GM19468 (cell line): ENCODE measurements at regions not wholly inside any gene's neighbourhood (a gene's known extent, or its start where the extent isn't known, plus 50 kb on each side); places are given as distances from the start of the nearest gene placed in this dataset.
"Not testable (repeated sequence)": the region's sequence is repeated elsewhere in the genome, so short reads cannot be mapped to it uniquely, and the experiment has no call there.

Experiments used
- ATAC-seq: cut with Tn5 transposase; IDR thresholded peaks from one replicate; pipeline ENCODE4 v1.9.1; 2021; ENCODE audit warnings: mild to moderate bottlenecking, moderate library complexity, moderate number of reproducible peaks; ENCODE audit not compliant: unreplicated experiment; ENCODE audit errors: extremely low read depth

DNA sequence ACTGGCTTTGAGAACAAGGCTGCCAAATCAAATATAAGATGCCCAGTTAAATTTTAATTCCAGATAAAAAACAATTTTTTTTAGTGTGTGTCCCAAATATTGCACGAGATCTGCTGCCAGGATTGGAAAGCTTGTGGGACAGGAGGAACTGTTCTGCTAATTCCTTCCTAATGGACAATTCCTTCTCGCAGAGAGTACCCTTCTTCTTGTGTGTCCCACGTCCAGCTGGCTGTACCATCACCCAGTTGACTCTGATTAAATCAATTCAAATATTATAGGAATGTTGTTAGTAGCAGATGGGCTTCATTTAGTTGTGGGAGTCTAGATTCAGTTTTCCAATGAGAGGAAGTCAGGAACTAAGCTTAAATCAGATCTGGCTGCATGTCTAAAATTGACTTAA, 347.9 kb upstream of the ATP10A start:
- ATAC-seq: no peak

DNA sequence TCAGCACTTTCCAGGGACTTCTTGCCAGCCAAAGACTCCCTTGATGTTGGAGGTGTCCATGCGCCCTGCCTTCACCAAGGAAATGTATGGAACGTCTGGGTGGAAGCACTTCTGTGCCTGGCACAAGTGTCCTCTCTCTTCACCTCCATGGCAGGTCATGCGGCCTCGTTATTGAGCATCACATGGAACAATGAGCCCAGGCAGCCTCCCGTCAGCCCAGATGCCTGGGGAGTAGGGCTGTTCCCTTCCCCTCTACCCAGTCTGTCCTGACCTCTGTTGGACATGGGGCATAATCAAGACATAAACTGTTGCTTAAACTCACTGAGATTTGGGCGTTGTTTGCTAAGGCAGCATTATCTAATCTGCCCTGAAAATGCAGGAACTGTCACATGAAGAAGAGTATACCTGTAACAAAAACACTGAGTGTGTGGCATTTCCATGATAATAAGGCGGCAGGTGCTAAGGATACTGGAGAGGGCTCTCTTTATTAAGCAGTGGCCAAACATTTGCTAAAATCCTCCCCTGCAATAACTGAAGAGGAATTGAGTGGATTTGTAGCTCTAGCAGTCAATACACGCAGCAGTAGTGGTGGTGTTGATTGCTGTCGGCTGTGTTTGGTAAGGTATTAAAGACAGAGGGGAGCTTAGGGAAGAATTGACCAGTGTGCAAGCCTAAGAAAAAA, 338.2 kb upstream of the ATP10A start:
- ATAC-seq: no peak

DNA sequence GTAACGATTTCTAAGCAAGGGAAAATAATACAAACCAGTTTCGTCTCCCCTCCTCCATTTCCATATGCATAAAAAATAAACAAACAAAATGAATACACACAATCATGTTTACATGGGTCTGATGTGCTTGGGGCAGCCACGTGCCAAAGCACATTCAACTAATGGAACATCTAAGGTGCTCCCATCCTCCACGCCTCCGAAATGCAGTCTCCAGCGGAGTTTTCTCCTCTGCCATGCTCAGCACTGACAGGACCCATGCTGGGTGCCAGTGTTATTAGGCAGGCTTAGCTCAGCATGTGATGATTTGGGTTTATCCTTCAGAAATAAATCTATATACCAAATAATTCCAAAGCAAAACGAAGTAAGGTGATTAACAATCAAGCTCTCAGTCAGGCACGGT, 337.3 kb upstream of the ATP10A start:
- no peak for ATAC-seq

DNA sequence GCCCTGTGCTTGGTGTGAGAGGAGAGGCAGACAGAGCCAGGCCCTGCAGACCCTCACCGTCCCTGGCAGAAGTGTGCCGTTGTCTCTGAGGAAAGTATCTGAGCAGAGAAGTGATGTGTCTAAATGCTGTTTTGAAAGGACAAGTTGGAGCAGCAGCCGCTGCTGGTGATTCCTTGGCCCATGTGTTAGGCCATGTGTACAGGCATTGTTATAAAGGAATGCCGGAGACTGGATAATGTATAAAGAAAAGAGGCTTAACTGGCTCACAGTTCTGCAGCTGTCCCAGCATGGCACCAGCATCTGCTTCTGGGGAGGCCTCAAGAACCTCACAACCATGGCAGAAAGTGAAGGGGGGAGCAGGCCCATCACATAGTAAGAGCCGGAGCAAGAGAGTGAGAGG, 334.6 kb upstream of the ATP10A start:
- no peak for ATAC-seq

DNA sequence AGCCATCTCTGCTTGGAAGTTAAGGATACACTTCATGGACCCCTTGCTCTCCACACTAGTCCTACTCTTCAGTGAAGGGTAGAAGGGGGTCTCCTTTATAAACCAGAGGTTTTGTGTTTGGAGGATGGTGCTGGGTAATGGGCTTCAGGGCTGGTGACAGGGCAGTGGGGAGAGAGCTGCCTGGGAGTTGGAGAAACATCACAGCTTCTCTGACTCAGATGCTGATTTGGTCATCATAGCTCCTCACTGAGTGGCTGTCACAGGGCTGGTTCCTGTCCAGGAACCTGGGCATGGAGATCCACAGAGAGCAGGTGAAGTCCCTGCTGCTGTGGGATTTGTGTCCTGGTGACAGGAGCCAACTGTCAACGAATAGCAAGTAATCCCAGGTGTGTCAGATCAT, 333.9 kb upstream of the ATP10A start:
- ATAC-seq: no peak

DNA sequence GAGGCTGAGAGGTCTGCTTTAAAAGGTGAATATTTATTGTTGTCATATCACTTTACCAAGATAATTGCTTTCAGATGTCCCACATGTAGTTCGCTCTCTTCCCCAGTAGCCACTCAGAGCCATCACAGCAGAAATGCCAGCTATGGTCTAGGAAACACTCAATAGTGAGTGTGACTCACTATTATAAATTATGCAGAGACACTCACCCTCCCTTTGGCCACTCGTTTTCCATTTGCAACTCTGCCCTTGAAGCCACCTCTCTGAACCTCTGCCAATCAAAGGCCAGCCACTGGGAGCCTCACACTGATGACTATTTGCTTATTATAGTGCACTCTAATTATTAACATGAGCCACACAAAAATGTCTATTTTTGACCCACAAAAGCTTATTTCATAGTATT, 328.1 kb upstream of the ATP10A start:
- ATAC-seq: no peak

DNA sequence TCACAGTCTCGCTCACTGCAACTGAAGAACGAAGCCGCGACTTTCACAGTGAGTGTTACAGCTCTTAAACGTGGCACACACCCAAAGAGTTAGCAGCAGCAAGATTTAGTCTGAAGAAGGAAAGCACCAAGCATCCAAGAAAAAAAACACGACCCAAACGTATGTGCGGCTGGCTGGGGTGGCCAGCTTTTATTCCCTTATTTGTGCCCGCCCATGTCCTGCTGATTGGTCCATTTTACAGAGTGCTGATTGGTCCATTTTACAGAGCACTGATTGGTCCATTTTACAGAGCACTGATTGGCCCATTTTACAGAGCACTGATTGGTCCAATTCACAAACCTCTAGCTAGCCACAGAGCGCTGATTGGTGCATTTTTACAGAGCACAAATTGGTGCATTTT, 323.0 kb upstream of the ATP10A start:
- not testable (repeated sequence) for ATAC-seq

DNA sequence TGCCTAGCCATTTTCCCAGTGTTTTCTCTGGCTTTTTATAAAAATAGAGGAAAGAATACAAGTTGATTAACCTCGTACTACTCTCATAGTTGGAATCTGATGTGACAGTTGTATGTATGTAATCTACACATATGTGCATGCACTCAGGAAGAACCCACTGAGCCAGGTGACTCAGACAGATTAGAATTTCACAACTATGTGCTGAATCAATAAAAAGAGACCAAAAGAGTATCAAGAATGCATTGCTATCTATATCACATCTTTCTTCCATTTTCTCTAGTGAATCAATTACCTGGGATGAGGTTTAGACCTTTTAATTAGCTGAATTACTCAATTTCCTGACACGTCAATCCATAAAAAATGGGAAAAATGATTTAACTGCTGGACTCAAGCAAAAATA, 319.3 kb upstream of the ATP10A start:
- ATAC-seq: no peak

DNA sequence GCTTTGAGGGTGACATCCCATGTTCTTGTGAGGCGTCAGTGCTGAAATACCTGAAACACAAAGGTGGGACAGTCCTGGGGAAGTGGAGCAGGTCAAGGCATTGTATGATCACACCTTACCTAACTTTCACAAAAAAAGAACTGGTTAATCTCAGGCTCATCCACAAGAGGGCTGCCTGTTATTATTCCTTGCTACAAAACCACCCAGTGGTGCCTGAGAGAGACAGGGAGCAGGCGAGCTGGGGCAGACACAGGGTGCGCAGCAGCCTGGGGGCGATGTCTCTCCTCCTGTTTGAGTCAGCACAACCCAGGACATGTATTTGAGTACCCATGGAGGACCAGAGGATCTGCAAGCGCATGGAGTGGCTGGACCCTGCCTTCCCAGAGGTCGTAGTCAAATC, 316.8 kb upstream of the ATP10A start:
- ATAC-seq: no peak

DNA sequence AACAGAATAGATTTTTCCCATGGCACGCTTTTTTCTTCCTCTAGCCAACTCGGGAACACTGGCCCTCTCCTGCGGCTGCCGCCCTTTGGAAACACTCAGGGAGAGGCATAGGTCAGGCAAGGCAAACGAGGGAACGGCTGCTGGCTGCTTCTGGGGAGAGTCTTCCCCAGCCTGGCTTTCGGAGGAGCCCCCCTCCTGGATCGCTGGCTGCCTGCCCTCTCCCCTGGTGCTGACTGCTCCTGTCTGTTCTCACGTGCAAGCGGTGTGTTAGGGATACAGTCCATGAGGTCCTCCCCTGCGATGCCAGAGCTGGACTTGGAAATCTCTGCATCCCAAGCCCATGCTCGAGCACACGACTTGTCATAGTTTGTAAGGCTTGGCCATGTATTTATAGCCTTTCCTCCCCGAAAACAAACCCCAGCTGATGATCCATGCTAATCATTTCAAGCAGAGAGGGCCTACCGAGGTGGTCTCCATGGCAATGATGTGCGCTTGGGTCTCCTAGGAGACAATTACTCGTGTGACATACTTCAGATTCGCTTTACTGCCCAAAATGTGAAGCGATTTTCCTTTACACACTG, 315.6 kb upstream of the ATP10A start:
- ATAC-seq: no peak

DNA sequence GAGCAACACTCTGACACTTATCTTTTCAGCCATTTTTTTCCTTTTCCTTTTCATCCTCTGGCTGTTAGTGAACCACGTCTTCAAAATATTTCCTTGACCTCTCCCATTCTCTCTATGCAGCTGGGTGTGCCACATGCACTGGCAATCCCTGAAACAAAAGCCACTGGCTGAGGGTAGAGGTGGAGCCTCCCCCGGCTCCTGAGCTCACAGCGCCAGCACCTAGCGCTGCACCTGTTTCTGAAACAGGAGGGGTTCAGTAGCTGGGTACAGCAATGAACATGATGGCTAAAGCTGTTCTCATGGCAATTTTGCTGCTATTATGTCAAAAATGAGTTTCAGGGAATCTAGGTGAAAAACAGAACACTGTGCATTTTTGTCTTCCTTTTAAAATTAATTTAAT, 314.7 kb upstream of the ATP10A start:
- no peak for ATAC-seq

DNA sequence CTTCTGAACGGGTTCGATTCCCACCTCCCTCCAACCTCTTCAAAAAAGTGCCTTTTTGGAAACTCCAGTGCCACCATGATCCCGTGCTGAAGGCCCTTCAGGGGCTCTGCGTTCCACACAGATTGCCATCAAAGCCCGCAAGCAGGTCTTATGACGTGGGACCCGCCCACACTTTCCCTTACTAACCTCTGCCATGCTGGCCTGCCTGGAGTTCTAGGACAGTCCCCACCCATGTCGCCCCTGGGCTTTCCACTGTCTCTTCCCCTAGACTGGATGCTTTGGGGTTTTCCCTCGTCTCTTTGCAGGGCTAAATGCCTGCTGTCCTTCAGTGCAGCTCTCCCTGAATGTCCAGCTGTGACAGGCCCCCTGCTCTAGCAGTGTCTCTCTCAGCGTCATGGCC, 313.7 kb upstream of the ATP10A start:
- ATAC-seq: no peak

DNA sequence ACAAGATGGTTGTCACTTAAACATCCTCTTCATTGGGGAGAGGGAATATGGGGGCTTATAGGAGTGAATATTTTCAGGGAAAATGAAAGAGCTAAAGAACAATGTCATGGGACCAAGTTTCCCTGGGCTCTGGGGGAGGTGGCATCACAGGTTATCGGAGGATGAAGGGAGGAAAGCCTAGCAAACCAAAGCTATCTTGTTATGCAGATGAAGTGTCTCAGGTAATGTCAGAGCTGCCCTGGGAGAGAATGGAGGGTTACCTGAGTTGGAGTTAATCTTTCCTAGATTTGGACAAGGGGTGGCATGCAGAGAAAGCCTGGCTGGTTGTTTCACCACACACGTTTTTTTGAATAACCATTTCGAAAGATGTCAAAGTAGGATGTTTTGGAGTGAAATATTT, 308.1 kb upstream of the ATP10A start:
- no peak for ATAC-seq

DNA sequence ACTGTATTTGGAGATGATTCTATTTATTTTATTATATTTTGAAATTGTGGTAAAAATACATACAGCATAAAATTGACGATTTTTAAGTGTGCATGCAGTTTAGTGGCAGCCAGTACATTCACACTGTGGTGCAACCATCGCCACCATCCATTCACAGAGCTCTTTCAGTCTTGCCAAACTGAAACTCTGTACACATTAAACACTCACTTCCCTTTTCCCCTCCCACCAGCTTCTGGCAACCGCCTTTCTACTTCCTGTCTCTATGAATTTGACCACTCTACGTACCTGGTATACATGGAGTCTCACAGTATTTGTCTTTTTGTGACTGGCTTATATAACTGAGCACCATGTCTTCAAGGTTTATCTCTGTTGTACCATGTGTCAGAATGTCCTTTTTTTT, 303.3 kb upstream of the ATP10A start:
- no peak for ATAC-seq

DNA sequence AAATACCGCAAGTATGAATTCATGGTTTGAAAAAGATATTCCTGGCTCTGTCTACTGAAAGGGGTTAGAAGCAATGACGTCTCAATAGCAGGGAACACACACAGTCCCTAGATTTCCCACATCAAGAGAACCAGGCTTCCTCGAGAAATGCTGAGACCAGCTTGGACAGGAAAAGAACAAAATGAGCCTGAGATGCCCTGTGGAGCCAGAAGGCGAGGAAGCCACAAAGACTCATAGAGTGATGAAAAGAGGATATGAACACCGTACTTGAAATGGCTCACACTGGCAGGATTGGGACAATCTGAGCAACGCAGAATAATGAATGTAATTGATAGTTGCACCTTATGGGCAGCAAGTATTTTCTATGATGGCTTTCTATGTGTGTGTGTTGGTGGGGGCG, 302.4 kb upstream of the ATP10A start:
- no peak for ATAC-seq

DNA sequence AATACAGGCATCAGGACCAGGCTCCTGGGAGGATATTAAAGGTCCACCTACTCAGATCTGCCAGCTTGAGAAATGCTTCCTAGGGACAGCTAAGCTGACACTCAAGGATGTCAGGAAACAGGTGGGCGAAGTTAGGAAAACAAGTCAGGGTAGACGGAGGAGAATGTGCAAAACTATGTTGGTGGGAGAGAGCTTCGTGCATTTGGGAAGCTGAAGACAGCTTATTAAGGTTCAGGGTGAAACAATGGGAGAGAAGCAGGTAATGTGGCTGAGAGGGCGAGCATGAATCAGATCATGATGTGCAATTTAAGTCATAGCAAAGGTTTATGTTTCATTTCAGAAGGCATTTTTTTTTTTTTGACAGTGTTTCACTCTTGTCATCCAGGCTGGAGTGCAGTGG, 297.2 kb upstream of the ATP10A start:
- no peak for ATAC-seq

DNA sequence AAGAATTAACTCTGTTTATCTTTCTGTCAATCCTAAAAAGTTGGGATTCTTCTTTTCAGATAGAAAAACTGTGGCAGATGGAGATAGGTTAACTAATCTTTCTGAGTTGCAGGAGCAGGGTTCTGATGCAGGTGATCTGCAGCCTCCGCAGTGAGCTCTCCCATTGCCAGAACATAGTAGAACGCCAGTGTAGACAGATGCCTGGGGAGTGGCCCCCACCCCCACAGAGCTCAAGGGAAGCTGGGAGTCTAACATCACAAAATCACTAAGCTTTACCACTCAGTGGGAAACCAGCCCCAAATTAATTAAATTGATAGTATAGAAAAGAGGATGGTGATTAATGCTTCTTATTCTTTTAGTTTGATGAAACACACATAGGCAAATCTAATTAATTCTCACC, 295.0 kb upstream of the ATP10A start:
- ATAC-seq: no peak

DNA sequence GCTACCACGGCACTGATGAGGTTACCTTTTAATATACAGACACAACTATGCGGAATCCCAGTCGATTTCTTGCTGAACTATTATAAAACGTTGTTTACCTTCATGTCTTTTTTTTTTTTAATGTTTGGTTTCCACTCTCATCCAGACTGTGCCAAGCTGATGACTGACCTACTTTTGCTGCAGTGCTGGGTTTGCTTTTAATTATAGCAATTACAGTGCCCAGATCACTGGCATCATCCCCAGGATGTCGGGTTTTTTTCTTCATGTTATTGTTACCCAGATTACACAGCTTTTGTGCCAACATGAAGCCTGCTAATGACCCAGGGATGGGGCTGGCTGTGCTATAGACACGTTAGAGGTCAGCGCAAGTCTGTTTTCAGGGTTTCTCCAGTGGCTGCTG, 294.0 kb upstream of the ATP10A start:
- ATAC-seq: no peak

DNA sequence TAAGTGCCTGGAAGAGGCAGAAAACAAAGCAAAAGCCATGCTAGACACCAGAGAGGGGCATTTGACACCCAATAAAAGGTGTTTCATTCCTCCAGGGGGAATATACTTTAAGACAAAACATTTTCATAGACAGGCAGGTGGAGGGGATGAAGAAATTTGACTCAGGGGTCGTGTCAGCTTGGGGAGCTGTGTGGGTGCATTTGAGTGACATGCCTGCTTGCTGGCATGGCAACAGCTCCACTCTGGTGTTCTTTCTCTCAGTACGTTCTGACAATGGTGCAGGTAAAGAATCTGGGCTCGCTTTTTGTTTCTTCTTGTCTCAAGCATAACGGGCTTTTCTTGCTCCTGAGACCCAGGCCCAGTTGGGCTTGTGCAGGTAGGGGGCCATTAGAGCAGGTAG, 292.9 kb upstream of the ATP10A start:
- ATAC-seq: no peak

DNA sequence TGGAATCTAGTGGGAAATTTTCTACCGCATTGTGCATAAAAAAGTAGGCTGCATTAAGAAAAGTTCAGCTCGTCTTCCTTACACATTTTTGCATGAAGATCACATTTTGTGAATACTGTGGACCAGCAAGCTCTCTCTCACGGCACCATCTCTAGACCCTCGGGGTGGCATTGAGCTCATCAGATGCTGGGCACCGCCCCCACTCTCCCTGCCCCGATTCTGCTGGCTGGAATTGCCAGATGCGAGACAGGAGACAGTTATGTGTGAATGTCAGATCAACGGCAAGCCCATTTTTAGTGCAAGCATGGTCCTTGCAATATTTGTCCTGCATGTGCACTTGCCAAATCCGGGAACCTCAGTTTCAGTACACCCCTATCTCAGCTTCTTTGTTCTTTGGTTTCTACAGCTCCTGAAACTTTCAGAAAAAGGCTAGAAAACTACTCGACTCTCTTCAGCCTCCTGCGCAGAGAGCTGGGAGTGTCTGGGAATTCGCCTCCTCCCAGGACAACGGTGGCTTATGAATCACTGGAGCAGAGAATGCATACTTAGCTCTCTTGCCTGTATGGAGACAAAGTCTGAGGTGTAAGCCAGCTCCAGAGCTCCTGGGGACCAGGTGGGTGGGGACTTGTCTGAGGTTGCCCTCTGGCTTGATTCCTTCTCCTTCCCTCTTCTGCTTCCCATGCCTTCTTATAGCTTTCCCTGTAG, 285.2 kb upstream of the ATP10A start:
- no peak for ATAC-seq

DNA sequence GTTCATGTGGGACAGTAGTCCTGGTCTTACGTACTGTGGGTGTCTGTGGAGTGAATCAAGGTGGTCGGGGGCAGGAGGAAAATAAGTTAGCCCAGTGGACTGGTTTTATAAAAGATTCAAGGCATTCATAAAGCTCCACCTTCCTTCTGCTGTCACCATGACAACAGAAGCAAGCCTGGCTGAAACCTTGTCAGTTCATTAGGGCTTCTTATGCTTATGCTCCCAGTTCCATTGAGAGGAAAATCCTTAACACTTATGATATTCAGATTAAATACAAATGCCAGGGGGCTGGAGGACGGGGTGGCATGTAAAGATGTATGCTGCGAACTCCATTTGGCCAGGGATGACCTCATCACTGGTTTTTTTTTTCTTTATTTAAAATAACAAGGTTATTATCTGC, 283.1 kb upstream of the ATP10A start:
- no peak for ATAC-seq

DNA sequence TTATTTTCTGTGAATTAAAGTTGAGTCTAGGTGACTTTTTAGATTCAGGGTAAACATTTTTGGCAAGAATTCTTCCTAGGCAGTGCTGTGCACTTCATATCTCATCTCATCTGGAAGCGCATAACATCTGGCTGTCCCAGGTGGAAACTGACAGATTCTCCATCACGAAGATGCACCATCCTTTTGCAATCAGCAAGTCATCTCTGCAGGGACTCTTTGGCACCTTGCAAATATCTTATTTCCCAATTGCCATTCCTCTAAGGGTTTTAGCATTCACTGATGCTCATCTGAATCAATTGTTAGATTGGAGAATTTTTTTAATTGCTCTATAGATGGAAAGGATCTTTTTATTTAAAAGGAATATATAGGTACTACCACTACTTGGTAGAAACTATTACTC, 282.7 kb upstream of the ATP10A start:
- ATAC-seq: no peak
